T-helper 2 cell treated with Interferon-gamma antibody and Interleukin-4, amounts not matched to agents 100 ng/mL and 5 ng/mL, for 36 hours (primary cell): ENCODE measurements at regions not wholly inside any gene's neighbourhood (a gene's known extent, or its start where the extent isn't known, plus 50 kb on each side); places are given as distances from the start of the nearest gene placed in this dataset.

ENCODE experiments used
- intact Hi-C: fragments of 100-400 bp; cut with micrococcal nuclease; formaldehyde crosslinking; loops from one replicate; pipeline ENCODE4 v1.15.1; 2023

DNA sequence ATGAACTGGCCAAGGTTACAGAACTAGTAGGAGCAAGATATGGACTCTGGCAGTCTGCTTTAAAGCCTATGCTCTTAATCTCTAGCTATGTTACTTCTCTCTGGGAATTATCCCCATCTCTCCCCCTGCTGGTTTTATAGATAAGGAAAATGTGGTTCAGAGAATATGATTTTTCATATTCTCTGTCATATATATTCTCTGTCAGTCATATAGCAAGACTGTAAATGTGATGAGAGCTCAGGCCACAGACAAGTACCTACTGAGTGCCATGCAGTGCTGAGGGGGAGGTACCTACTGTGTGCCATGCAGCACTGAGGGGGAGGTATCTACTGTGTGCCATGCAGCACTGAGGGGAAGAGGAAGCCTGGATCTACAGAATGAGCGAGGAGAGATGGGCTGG, 220.3 kb upstream of the FGGY start:
- intact Hi-C loops: no loop called here

DNA sequence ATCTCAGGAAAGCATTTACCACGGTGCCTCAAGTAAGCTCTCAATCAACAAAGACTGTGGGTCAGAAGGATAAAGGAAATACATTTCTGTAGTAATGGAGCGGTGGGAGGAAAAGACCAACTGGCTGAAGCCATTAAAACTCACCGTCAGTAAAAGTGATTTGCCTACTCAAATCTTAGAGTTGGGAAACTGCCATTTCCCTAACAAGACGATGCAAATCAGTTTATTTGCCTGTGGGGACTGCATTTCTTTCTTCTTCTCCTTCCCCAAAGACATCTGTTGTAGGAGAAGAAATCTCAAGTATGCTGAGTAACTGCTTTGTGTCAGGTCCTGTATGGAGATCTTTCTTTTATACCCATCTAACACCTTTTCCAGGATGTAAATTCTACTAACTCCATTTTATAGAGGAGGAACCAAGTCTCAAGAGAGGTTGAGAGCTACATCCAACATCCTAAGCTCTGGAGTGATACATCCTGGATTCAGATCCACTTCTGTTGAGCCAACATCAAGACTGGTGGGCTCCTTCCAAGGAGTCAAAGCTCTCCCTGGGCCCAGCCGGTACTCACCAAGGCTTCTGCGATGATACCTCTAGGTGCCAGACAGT, 219.3 kb upstream of the FGGY start:
- intact Hi-C loops: no loop called here

DNA sequence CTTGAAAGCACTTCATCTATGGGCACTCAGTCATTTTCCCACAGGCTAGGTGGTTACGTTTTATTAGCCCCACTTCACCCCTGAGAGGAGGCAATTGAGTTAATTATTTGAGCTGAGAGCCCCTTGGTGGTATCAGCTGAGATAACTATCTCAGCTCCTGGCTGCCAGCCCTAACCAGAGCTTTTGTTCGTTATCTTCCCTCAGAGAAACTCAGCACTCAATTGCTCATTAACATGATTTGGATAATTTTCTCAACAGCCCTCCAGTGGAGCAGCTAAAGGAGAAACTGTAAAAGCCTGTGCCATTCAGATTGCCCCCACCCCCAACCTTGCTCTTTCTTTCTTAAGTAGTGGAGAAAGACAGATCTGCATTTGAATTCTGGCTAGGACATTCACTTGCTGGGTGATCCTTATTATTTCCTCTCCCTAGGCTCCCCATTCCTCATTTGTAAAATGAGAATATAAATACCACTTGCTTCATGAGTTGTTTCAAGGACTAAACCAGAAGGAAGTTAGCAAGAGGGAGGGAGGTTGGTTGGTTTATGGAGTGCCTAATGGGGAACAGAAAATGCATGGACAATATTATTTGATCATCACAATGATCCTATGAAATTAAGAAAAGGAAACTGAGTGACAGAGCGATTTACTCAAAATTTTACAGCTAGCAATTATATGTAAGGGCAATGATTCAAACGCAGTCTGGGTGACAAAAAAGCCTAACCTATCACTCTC, 218.7 kb upstream of the FGGY start:
- intact Hi-C loops: no loop called here

GRCh38 chr1:59078866-59079265, 218.0 kb upstream of the FGGY start:
- intact Hi-C loops: no loop called here

DNA sequence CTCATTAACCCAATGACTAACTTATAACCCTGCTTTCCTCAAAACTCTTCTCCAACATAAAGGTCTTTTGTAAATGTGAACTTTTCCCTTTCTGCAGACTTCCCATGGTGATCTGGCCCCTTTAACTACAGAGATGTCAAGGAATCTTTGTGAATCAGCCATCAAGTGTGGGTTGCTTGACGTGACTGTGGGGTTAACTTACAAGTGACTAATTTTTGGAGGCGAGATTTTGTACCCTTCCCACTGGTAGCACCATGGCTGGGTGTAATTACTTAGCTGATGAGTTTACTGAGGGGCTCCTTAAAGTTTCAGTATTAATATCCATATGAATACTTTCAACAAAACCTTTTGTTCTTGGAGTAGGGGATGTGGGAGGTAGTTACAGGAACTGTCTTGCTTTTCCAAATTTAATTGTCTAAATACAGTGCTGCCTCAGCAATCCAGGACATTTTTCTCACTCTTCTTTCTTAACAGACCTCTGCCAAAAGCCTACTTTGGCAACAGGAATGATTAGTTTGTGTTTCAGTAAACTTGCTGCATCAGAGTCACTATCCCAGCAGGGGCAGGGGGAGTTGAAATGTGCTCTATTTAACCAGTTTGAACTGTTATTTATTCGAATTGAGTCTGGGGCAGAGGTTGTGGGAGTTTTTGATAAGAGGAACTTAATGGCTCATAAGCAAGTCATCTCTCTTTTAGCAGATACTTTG, 217.3 kb upstream of the FGGY start:
- intact Hi-C loops: no loop called here

DNA sequence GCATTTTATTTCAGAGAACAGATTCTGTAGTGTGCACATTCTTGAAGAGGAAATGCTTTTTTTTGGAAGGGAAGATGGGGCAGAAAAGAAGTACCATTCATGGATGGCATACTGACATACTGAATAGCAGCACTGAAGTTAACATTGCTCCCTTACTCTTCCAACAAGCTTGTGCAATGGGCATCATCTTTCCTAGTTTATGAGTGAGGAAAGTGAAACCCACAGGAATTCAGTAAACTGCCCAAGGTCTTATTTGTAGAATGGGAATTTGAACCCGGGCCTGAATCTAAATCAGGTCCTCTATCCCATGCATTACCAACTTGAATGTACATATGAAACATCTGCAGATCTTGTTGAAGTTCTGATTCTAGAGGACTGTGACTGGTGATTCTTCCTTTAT, 215.7 kb upstream of the FGGY start:
- intact Hi-C loops: no loop called here

GRCh38 chr1:59081795-59082194, 215.1 kb upstream of the FGGY start:
- intact Hi-C loops: no loop called here

DNA sequence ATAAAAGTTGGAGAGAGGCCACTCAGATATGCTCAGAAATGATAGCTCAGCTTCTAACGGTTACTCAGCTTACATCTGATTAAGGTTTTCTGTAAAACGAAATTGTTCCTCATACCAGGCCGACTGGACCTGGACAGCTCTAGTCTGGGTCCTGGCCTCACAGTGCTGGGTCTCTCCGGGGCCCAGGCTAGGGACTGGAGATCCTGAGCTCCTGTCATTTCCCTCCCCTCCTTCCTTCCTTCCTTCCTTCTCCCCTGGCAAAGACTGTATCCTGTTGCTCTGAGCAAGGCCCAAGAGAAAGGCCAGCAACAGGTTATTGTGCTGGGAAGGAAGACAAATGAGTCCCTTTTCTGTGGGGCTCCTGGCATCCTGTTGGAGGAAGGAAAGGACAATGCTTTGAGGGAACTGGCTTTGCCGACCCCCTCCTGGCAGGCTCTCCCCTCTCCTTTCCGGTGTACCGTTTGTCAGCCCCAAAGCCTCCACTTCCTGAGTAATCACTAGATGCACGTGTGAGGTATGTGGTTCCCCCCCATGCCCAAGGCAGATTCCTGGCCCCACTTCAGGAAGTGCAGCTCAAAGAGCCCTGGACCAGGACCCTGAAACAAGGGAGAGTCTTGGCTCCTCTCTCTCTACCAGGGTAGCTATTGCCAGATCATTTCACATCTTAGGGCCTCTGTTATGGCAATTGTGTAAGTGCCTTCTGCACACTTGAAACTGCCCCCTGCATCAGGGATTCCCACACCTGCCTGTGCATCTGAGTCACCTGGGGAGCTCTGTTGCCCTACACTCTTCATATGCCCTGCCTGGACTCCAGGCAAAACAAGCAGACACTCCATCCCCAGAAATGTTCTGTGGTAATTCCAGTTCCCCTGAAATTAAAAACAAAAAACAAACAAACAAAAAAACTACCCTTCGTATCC, 212.7 kb upstream of the FGGY start:
- intact Hi-C loops: no loop called here

GRCh38 chr1:59085101-59085500, 211.8 kb upstream of the FGGY start:
- intact Hi-C loops: no loop called here

DNA sequence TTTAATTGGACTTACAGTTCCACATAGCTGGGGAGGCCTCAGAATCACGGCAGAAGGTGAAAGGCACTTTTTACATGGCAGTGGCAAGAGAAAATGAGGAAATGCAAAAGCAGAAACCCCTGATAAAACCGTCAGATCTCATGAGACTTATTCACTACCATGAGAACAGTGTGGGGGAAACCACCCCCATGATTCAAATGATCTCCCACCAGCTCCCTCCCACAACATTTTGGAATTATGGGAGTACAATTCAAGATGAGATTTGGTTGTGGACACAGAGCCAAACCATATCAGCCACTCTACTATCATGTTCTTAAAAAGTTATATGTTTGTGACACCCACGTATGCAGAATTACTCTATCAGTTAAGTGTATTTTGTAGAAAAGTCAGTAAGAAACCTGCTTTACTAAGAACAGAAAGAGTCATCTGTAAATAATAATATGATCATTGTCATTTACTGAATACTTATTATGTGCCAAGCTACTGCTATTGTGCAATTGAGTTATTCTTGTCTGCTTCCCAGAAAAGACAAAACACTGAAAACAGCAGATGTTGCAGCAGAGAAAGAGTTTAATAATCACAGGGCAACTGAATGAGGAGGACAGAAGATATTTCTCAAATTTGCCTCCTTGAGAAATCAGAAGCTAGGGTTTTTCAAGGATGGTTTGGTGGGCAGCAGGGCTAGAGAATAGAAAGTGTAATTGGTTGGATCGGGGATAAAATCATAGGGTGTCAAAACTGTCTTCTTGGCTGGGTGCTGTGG, 207.7 kb upstream of the FGGY start:
- intact Hi-C loops: no loop called here

- intact Hi-C loops: no loop called here
Observed at GRCh38 chr1:59089922-59090457, 206.9 kb upstream of the FGGY start.

DNA sequence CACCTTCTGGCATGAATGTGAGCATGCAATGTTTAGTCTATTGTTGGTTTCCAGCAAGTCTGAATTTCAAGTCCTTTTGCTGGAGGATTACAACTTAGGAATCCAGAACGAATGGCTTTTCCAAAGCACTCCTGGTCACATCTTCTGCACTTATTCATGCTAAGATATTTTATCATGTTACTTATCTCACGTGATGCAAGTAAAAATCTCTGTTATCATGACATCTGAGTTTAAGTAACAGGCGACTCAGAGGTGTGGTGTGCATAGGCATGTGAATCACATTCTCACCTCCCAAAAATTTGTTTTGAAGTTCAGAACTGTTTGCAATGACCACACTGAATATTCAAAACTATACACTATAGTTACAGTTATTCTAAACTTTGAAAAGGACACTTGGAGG, 204.8 kb upstream of the FGGY start:
- intact Hi-C loops: no loop called here

DNA sequence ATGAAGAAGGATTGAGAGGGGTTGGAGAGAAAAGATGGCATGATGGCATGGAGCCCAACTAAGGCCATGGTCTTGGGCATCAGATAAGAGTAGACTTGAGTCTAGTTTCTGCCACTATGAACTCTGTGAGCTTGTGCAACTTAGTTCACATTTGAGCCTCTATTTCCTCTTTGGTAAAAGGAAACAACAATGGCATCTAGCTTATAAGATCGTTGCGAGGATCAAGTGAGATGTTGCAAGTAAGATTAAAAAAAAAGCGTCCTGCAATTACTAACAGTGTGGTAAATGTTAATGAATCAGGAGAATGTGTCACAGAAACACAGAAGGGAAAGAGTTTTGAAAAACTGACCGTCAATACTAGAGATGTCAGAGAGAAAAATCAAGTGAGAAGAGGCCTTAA, 202.9 kb upstream of the FGGY start:
- intact Hi-C loops: no loop called here

GRCh38 chr1:59096501-59096900, 200.4 kb upstream of the FGGY start:
- intact Hi-C loops: no loop called here

- intact Hi-C loops: no loop called here
Observed at GRCh38 chr1:59098655-59099054, 198.2 kb upstream of the FGGY start.

DNA sequence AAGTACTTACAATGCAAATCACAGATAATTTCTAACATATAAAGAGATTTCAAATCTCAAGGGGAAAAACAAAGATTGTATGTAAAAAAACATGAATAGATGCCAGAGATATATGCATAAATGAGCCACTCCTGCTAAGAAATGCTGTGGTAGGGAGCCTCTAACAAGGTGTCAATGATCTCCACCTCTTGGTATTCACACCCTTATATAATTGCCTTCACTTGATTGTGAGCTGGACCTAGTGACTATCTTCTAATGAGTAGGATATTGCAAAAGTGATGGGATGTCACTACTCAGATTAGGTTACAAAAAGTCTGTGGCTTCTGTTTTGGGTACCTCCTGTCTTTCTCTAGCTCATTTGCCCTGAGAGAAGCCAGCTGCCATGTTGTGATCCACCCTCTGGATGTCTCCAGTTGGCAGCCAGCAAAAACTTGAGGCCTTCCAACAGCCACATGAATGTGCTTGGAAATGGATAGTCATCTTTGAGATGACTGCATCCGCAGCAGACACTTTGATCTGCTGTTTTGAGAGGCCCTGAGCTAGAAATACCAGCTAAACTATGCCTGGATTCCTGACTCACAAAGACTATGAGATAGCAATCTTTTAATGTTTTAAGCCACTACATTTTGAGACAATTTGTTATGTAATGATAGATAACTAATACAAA, 196.1 kb upstream of the FGGY start:
- intact Hi-C loops: no loop called here

DNA sequence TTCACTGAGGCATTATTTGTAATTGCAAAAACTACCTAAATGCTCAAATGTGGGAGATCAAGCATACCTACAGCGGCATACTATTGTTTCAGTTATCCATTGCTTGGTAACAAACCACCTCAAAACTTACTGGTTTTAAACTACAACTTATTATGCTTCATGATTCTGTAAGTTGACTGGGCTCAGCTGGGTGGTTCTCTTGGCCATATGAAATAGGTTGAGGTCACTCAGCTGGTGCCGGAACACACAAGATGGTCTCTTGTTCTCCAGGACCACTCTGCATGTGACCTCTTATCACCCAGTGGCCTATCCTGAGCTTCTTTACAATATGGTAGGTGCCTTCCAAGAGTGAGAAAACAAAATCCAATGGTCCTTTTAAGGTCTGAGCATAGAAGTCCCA, 195.4 kb upstream of the FGGY start:
- intact Hi-C loops: no loop called here

- intact Hi-C loops: no loop called here
Observed at GRCh38 chr1:59103457-59103856, 193.4 kb upstream of the FGGY start.

GRCh38 chr1:59104191-59104760, 192.6 kb upstream of the FGGY start:
- intact Hi-C loops: no loop called here
